ENCODE measurements at regions not wholly inside any gene's neighbourhood (a gene's known extent, or its start where the extent isn't known, plus 50 kb on each side); places are given as distances from the start of the nearest gene placed in this dataset.

DNA sequence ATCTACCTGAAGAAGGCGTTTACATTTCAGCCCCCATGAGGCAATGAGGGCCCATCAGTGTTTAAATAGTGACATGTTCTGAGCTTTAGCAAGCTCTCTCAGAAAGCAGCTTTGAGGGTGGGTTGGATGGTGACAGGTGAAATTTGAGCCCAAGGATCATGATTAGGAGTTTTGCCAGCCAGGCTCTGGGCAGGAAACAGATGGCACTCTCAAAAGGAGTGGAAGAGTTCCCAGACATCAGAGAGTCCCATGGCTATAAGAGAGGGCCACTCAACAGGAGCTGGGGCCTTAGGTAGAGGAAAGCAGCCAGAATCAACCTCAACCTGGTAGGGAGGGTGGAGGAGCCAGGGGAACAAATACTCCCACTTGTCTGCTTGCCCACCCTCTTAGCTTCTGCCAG lies 499.8 kb downstream of the MID1IP1 start:
- TF ChIP-seq, protein P1, sequence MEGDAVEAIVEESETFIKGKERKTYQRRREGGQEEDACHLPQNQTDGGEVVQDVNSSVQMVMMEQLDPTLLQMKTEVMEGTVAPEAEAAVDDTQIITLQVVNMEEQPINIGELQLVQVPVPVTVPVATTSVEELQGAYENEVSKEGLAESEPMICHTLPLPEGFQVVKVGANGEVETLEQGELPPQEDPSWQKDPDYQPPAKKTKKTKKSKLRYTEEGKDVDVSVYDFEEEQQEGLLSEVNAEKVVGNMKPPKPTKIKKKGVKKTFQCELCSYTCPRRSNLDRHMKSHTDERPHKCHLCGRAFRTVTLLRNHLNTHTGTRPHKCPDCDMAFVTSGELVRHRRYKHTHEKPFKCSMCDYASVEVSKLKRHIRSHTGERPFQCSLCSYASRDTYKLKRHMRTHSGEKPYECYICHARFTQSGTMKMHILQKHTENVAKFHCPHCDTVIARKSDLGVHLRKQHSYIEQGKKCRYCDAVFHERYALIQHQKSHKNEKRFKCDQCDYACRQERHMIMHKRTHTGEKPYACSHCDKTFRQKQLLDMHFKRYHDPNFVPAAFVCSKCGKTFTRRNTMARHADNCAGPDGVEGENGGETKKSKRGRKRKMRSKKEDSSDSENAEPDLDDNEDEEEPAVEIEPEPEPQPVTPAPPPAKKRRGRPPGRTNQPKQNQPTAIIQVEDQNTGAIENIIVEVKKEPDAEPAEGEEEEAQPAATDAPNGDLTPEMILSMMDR (IDR thresholded peaks at IDR 0.05): no peak
- no peak for TF ChIP-seq POLR2A (IDR thresholded peaks at IDR 0.05)

Measured in uterus (tissue), 2 donors.